HUES64 (cell line): ENCODE measurements at regions not wholly inside any gene's neighbourhood (a gene's known extent, or its start where the extent isn't known, plus 50 kb on each side); places are given as distances from the start of the nearest gene placed in this dataset.

Source experiments
- H3K27ac ChIP-seq: 2 replicates; pipeline ENCODE4 v1.7.0; 2013; ENCODE audit warnings: low read depth, low read length, inconsistent platforms
- H3K27me3 ChIP-seq: 2 replicates; pipeline ENCODE4 v1.6.1; 2013; ENCODE audit warnings: mild to moderate bottlenecking, low read length; ENCODE audit not compliant: insufficient read depth
- H3K36me3 ChIP-seq: 2 replicates; pipeline ENCODE4 v1.6.1; 2013; ENCODE audit warnings: mild to moderate bottlenecking, low read length; ENCODE audit not compliant: insufficient read depth
- H3K4me1 ChIP-seq: 2 replicates; pipeline ENCODE4 v1.6.1; 2013; ENCODE audit warnings: mild to moderate bottlenecking, low read length, moderate library complexity; ENCODE audit not compliant: insufficient read depth
- H3K4me3 ChIP-seq: 2 replicates; pipeline ENCODE4 v1.5.1; 2013; ENCODE audit warnings: mild to moderate bottlenecking, low read length, moderate library complexity
- H3K9ac ChIP-seq: 2 replicates; pipeline ENCODE4 v1.6.1; 2013; ENCODE audit warnings: mild to moderate bottlenecking, low read depth, low read length
- H3K9me3 ChIP-seq: 2 replicates; pipeline ENCODE4 v1.6.1; 2013; ENCODE audit warnings: low read depth, low read length; ENCODE audit not compliant: insufficient read depth
- WGBS: fragments of 150-250, 120-280 bp; methylation state at CpG from one replicate; pipeline ENCODE4 v1.1.7; 2013; ENCODE audit warnings: missing lambda C conversion rate; 5-methylcytosine and 5-hydroxymethylcytosine counted together

GRCh38 chr9:85156652-85157051 lies 487.1 kb downstream of the NTRK2 start:
- Histone ChIP-seq H3K36me3 (no peaks in the 10 kb centered on the region), H3K4me1 (peaks cover 9% of the 10 kb centered on the region), H3K27me3 (no peaks in the 10 kb centered on the region), H3K9me3 (no peaks in the 10 kb centered on the region), H3K27ac (no peak overlapping the region), H3K4me3 (no peak overlapping the region), H3K9ac (no peak overlapping the region)
- 90% methylated on average over 2 of the region's 2 CpGs for WGBS

- no peaks in the 10 kb centered on the region for H3K27me3 ChIP-seq
- H3K4me3 ChIP-seq: no peak overlapping the region
- WGBS: 98% methylated on average over 1 of the region's 2 CpGs
- H3K36me3 ChIP-seq: no peaks in the 10 kb centered on the region
- H3K9me3 ChIP-seq: no peaks in the 10 kb centered on the region
- no peak overlapping the region for H3K9ac ChIP-seq
- H3K4me1 ChIP-seq: peaks cover 9% of the 10 kb centered on the region
- H3K27ac ChIP-seq: no peak overlapping the region
These were observed 485.8 kb downstream of the NTRK2 start for GRCh38 chr9:85155352-85155751.

GRCh38 chr9:85151741-85152140 lies 482.2 kb downstream of the NTRK2 start:
- no peaks in the 10 kb centered on the region for H3K9me3 ChIP-seq
- no peak overlapping the region for H3K4me3 ChIP-seq
- WGBS: 89% methylated on average over 5 of the region's 5 CpGs
- H3K4me1 ChIP-seq: peaks cover under 1% of the 10 kb centered on the region
- H3K36me3 ChIP-seq: no peaks in the 10 kb centered on the region
- no peak overlapping the region for H3K27ac ChIP-seq
- H3K9ac ChIP-seq: no peak overlapping the region
- no peaks in the 10 kb centered on the region for H3K27me3 ChIP-seq

- Histone ChIP-seq H3K9me3 (no peaks in the 10 kb centered on the region), H3K36me3 (no peaks in the 10 kb centered on the region), H3K27me3 (no peaks in the 10 kb centered on the region), H3K27ac (no peak overlapping the region), H3K4me3 (no peak overlapping the region), H3K9ac (no peak overlapping the region), H3K4me1 (no peaks in the 10 kb centered on the region)
- WGBS: 95% methylated on average over 3 of the region's 3 CpGs
These were observed 481.6 kb downstream of the NTRK2 start for GRCh38 chr9:85151162-85151561.

- Histone ChIP-seq H3K27ac (no peak overlapping the region), H3K27me3 (no peaks in the 10 kb centered on the region), H3K9me3 (no peaks in the 10 kb centered on the region), H3K36me3 (no peaks in the 10 kb centered on the region), H3K4me1 (no peaks in the 10 kb centered on the region), H3K9ac (no peak overlapping the region), H3K4me3 (no peak overlapping the region)
- WGBS: 89% methylated on average over 4 of the region's 4 CpGs
These were observed 477.6 kb downstream of the NTRK2 start for GRCh38 chr9:85147046-85147640.

GRCh38 chr9:85142968-85143367 lies 473.4 kb downstream of the NTRK2 start:
- WGBS: no CpG with 5 or more reads among the region's 1 CpG
- no peaks in the 10 kb centered on the region for H3K27me3 ChIP-seq
- H3K36me3 ChIP-seq: no peaks in the 10 kb centered on the region
- no peaks in the 10 kb centered on the region for H3K9me3 ChIP-seq
- H3K27ac ChIP-seq: no peak overlapping the region
- H3K4me1 ChIP-seq: no peaks in the 10 kb centered on the region
- no peak overlapping the region for H3K4me3 ChIP-seq
- no peak overlapping the region for H3K9ac ChIP-seq

- 95% methylated on average over 4 of the region's 4 CpGs for WGBS
- Histone ChIP-seq H3K9me3 (no peaks in the 10 kb centered on the region), H3K4me1 (no peaks in the 10 kb centered on the region), H3K9ac (no peak overlapping the region), H3K36me3 (no peaks in the 10 kb centered on the region), H3K4me3 (no peak overlapping the region), H3K27ac (no peak overlapping the region), H3K27me3 (no peaks in the 10 kb centered on the region)
These were observed 473.0 kb downstream of the NTRK2 start for GRCh38 chr9:85142496-85142911.

GRCh38 chr9:85137696-85138095 lies 468.2 kb downstream of the NTRK2 start:
- no peak overlapping the region for H3K27ac ChIP-seq
- WGBS: 89% methylated on average over 5 of the region's 5 CpGs

GRCh38 chr9:85136987-85137386 lies 467.5 kb downstream of the NTRK2 start:
- Histone ChIP-seq H3K27ac (no peak overlapping the region), H3K27me3 (no peaks in the 10 kb centered on the region), H3K4me3 (no peak overlapping the region), H3K9ac (no peak overlapping the region), H3K9me3 (0 out of 2 replicates have a peak, but pooled peaks cover 5% of the 10 kb centered on the region), H3K4me1 (no peaks in the 10 kb centered on the region), H3K36me3 (no peaks in the 10 kb centered on the region)
- 96% methylated on average over 7 of the region's 7 CpGs for WGBS

More at GRCh38 chr9:85137696-85138095, 468.2 kb downstream of the NTRK2 start:
- no peak overlapping the region for H3K4me3 ChIP-seq
- H3K27me3 ChIP-seq: no peaks in the 10 kb centered on the region
- H3K4me1 ChIP-seq: no peaks in the 10 kb centered on the region
- 0 out of 2 replicates have a peak, but pooled peaks cover 5% of the 10 kb centered on the region for H3K9me3 ChIP-seq
- H3K36me3 ChIP-seq: no peaks in the 10 kb centered on the region
- H3K9ac ChIP-seq: no peak overlapping the region

- no peaks in the 10 kb centered on the region for H3K36me3 ChIP-seq
- H3K9ac ChIP-seq: no peak overlapping the region
- 0 out of 2 replicates have a peak, but pooled peaks cover 5% of the 10 kb centered on the region for H3K9me3 ChIP-seq
- no peak overlapping the region for H3K27ac ChIP-seq
- H3K4me1 ChIP-seq: no peaks in the 10 kb centered on the region
- H3K4me3 ChIP-seq: no peak overlapping the region
- no peaks in the 10 kb centered on the region for H3K27me3 ChIP-seq
These were observed 467.0 kb downstream of the NTRK2 start for GRCh38 chr9:85136507-85136906.

GRCh38 chr9:85130764-85131163 lies 461.2 kb downstream of the NTRK2 start:
- 91% methylated on average over 3 of the region's 3 CpGs for WGBS
- no peaks in the 10 kb centered on the region for H3K27me3 ChIP-seq
- H3K4me1 ChIP-seq: 0 out of 2 replicates have a peak, but pooled peaks cover 7% of the 10 kb centered on the region
- H3K4me3 ChIP-seq: no peak overlapping the region
- H3K9me3 ChIP-seq: 0 out of 2 replicates have a peak, but pooled peaks cover 5% of the 10 kb centered on the region
- no peak overlapping the region for H3K9ac ChIP-seq
- no peaks in the 10 kb centered on the region for H3K36me3 ChIP-seq
- no peak overlapping the region for H3K27ac ChIP-seq

GRCh38 chr9:85130260-85130659 lies 460.7 kb downstream of the NTRK2 start:
- 87% methylated on average over 2 of the region's 2 CpGs for WGBS
- H3K27me3 ChIP-seq: no peaks in the 10 kb centered on the region
- no peak overlapping the region for H3K27ac ChIP-seq
- 0 out of 2 replicates have a peak, but pooled peaks cover 7% of the 10 kb centered on the region for H3K4me1 ChIP-seq
- H3K36me3 ChIP-seq: no peaks in the 10 kb centered on the region
- H3K9ac ChIP-seq: no peak overlapping the region
- no peak overlapping the region for H3K4me3 ChIP-seq
- H3K9me3 ChIP-seq: 0 out of 2 replicates have a peak, but pooled peaks cover 4% of the 10 kb centered on the region
